ENCODE measurements at regions not wholly inside any gene's neighbourhood (a gene's known extent, or its start where the extent isn't known, plus 50 kb on each side); places are given as distances from the start of the nearest gene placed in this dataset.

- no peaks in the 10 kb centered on the region for H3K27me3 ChIP-seq (replicated peaks in 1 of 2; ENCODE audit: control insufficient read depth in 2 of 2, insufficient read depth in 2 of 2, low read length in 1 of 2)
- no peaks in the 10 kb centered on the region for H4K20me1 ChIP-seq (ENCODE audit: control insufficient read depth, insufficient read depth)
- no peak overlapping the region for H3K4me2 ChIP-seq (ENCODE audit: control insufficient read depth, insufficient read depth)
- no peak for FAIRE-seq
- CTCF ChIA-PET = no interaction called here
- POLR2A ChIA-PET = no interaction called here
- RAD21 ChIA-PET (ENCODE audit: unreplicated experiment) = no interaction called here
- BruUV-seq (replicated peaks) = no TSS peak
- no peak for DNase-seq (ENCODE audit: low read depth, low spot score)
- 5% methylated on average over 3 of the region's 3 CpGs for WGBS (ENCODE audit: insufficient coverage, insufficient replicate concordance, low lambda C conversion rate, missing lambda C conversion rate)
- H3K79me2 ChIP-seq (ENCODE audit: control insufficient read depth, insufficient read depth, low read length) = no peaks in the 10 kb centered on the region
- no peaks in the 10 kb centered on the region for H3K4me1 ChIP-seq (ENCODE audit: control insufficient read depth, insufficient read depth, low read length)
- H3K36me3 ChIP-seq (ENCODE audit: control insufficient read depth in 2 of 2, insufficient read depth in 2 of 2, low read length in 1 of 2) = no peaks in the 10 kb centered on the region
- no peak overlapping the region for H3K9ac ChIP-seq (ENCODE audit: control insufficient read depth, insufficient read depth, low read length)
- intact Hi-C loops (cut with micrococcal nuclease; ENCODE audit: unreplicated experiment) (no loop called here), in situ Hi-C loops (cut with MboI) (no loop called here)
- no peak overlapping the region for H3K4me3 ChIP-seq
- H2AFZ ChIP-seq (ENCODE audit: control insufficient read depth, low read depth, low read length) = no peak overlapping the region
- SMC1A ChIA-PET (ENCODE audit: uncharacterized antibody, unreplicated experiment) = interaction anchor here (1.1 kb wide), 1 partner anchor 11 kb away, joined by 3 read pairs; no protein-coding TSS in a partner anchor
- no peaks in the 10 kb centered on the region for H3K9me3 ChIP-seq (replicated peaks; ENCODE audit: control insufficient read depth, insufficient read depth, low read length)
- ATAC-seq = no peak
- no peak overlapping the region for H3K27ac ChIP-seq (ENCODE audit: control insufficient read depth, insufficient read depth)
- no peak for TF ChIP-seq GATAD2B (conservative IDR thresholded peaks at IDR 0.05; ENCODE audit: low read depth)
- TF ChIP-seq, protein P1, sequence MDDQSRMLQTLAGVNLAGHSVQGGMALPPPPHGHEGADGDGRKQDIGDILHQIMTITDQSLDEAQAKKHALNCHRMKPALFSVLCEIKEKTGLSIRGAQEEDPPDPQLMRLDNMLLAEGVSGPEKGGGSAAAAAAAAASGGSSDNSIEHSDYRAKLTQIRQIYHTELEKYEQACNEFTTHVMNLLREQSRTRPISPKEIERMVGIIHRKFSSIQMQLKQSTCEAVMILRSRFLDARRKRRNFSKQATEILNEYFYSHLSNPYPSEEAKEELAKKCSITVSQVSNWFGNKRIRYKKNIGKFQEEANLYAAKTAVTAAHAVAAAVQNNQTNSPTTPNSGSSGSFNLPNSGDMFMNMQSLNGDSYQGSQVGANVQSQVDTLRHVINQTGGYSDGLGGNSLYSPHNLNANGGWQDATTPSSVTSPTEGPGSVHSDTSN (IDR thresholded peaks at IDR 0.05; ENCODE audit: insufficient replicate concordance, low read depth, low read length) = no peak
- no peak for TF ChIP-seq EED (IDR thresholded peaks at IDR 0.05; ENCODE audit: low read depth)
- no peak for TF ChIP-seq GABPA (IDR thresholded peaks at IDR 0.05; ENCODE audit: low read depth)
- no peak for TF ChIP-seq NR2C2 (IDR thresholded peaks at IDR 0.05; ENCODE audit: borderline replicate concordance, control insufficient read depth, insufficient read length, low read depth)
- TF ChIP-seq, protein P2, sequence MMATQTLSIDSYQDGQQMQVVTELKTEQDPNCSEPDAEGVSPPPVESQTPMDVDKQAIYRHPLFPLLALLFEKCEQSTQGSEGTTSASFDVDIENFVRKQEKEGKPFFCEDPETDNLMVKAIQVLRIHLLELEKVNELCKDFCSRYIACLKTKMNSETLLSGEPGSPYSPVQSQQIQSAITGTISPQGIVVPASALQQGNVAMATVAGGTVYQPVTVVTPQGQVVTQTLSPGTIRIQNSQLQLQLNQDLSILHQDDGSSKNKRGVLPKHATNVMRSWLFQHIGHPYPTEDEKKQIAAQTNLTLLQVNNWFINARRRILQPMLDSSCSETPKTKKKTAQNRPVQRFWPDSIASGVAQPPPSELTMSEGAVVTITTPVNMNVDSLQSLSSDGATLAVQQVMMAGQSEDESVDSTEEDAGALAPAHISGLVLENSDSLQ (IDR thresholded peaks at IDR 0.05) = no peak
- TF ChIP-seq PAX8 (IDR thresholded peaks at IDR 0.05) = no peak
- TF ChIP-seq ZSCAN29 (IDR thresholded peaks at IDR 0.05) = no peak
- TF ChIP-seq MLLT1 (IDR thresholded peaks at IDR 0.05) = no peak
- no peak for TF ChIP-seq ZBTB11 (CRISPR knock-in tag; IDR thresholded peaks at IDR 0.05)
- no peak for TF ChIP-seq ZBTB40 (IDR thresholded peaks at IDR 0.05; ENCODE audit: borderline replicate concordance)
These were observed 393.8 kb upstream of the HSF2 start for GRCh38 chr6:122005661-122006060.

All from GM12878 (cell line).